H1 (cell line): ENCODE measurements at regions not wholly inside any gene's neighbourhood (a gene's known extent, or its start where the extent isn't known, plus 50 kb on each side); places are given as distances from the start of the nearest gene placed in this dataset.

ENCODE experiments used
- BCL11A ChIP-seq, 2 experiments: IDR thresholded peaks; one replicate each; pipeline ENCODE4 v1.6.1; 2011; ENCODE audit warnings: low read depth in 2 of 2, low read length in 2 of 2, mild to moderate bottlenecking in 2 of 2
- BRCA1 ChIP-seq: IDR thresholded peaks from 2 replicates; pipeline ENCODE4 v1.6.1; 2012; ENCODE audit warnings: low read depth, low read length, improper control_type of control experiment
- CHD2 ChIP-seq: IDR thresholded peaks from 2 replicates; pipeline ENCODE4 v1.6.1; 2012; ENCODE audit warnings: low read length, improper control_type of control experiment
- EZH2 ChIP-seq: fragments of 200-600 bp; sonication (generic); IDR thresholded peaks from 2 replicates; pipeline ENCODE4 v1.7.1; 2012; ENCODE audit warnings: low read depth, mild to moderate bottlenecking, moderate library complexity, low read length, inconsistent platforms; ENCODE audit not compliant: severe bottlenecking
- GTF2F1 ChIP-seq: IDR thresholded peaks from 2 replicates; pipeline ENCODE4 v1.6.1; 2012; ENCODE audit warnings: low read depth, low read length, improper control_type of control experiment, borderline replicate concordance
- JUN ChIP-seq: IDR thresholded peaks from 2 replicates; pipeline ENCODE4 v1.6.1; 2011; ENCODE audit warnings: low read depth, mild to moderate bottlenecking, improper control_type of control experiment, low read length
- POLR2A ChIP-seq, 2 experiments: IDR thresholded peaks; 1 replicate in 1 of 2; 2 replicates in 1 of 2; pipeline ENCODE4 v1.6.1; 2011; ENCODE audit warnings: low read depth in 2 of 2, low read length in 2 of 2, mild to moderate bottlenecking in 2 of 2; ENCODE audit errors: control extremely low read depth in 1 of 2
- RXRA ChIP-seq: IDR thresholded peaks from 2 replicates; pipeline ENCODE4 v1.6.1; 2011; ENCODE audit warnings: low read depth, mild to moderate bottlenecking, low read length, moderate library complexity; ENCODE audit not compliant: insufficient read depth
- ZNF274 ChIP-seq: IDR thresholded peaks from 2 replicates; pipeline ENCODE4 v1.7.0; 2012; ENCODE audit warnings: low read length, borderline replicate concordance; ENCODE audit errors: extremely low read depth
- TF ChIP-seq, protein P1 (sequence below), 3 experiments: IDR thresholded peaks; 1 replicate in 2 of 3; 2 replicates in 1 of 3; pipeline versions ENCODE4 v1.5.1 to v1.6.1; 2011; ENCODE audit warnings: low read length in 3 of 3, mild to moderate bottlenecking in 3 of 3, inconsistent platforms in 2 of 3, low read depth in 1 of 3, moderate library complexity in 1 of 3; ENCODE audit not compliant: insufficient read depth in 1 of 3; ENCODE audit errors: control extremely low read depth in 1 of 3
- TF ChIP-seq, protein P2 (sequence below): IDR thresholded peaks from 2 replicates; pipeline ENCODE4 v1.6.1; 2012; ENCODE audit warnings: inconsistent platforms

DNA sequence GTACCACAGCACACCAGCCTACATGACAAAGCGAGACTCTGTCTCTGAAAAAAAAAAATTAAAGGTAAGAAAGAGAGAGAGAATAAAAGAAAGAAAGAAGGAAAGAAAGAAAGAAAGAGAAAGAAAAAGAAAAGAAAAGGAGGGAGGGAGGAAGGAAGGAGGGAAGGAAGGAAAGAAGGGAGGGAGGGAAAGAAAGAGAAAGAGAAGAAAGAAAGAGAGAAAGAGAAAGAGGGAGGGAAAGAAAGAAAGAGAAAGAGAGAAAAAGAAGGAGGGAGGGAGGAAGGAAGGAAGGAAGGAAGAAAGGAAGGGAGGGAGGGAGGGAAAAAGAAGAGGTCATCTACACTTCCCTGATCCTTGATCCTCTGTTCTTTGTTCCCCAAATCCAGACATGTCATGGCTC, 104.8 kb upstream of the GJB5 start:
- TF ChIP-seq RXRA = no peak
- TF ChIP-seq ZNF274 = no peak
- no peak for TF ChIP-seq CHD2
- TF ChIP-seq, protein P1, sequence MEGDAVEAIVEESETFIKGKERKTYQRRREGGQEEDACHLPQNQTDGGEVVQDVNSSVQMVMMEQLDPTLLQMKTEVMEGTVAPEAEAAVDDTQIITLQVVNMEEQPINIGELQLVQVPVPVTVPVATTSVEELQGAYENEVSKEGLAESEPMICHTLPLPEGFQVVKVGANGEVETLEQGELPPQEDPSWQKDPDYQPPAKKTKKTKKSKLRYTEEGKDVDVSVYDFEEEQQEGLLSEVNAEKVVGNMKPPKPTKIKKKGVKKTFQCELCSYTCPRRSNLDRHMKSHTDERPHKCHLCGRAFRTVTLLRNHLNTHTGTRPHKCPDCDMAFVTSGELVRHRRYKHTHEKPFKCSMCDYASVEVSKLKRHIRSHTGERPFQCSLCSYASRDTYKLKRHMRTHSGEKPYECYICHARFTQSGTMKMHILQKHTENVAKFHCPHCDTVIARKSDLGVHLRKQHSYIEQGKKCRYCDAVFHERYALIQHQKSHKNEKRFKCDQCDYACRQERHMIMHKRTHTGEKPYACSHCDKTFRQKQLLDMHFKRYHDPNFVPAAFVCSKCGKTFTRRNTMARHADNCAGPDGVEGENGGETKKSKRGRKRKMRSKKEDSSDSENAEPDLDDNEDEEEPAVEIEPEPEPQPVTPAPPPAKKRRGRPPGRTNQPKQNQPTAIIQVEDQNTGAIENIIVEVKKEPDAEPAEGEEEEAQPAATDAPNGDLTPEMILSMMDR (IDR thresholded peaks at IDR 0.05; ENCODE audit: control extremely low read depth in 1 of 3, insufficient read depth in 1 of 3, low read depth in 1 of 3, low read length in 3 of 3) = no peak
- TF ChIP-seq POLR2A (IDR thresholded peaks at IDR 0.05; ENCODE audit: control extremely low read depth in 1 of 2, low read depth in 2 of 2, low read length in 2 of 2) = no peak
- no peak for TF ChIP-seq BRCA1
- TF ChIP-seq BCL11A (IDR thresholded peaks at IDR 0.05; ENCODE audit: low read depth in 2 of 2, low read length in 2 of 2) = no peak
- TF ChIP-seq EZH2 = no peak
- TF ChIP-seq, protein P2, sequence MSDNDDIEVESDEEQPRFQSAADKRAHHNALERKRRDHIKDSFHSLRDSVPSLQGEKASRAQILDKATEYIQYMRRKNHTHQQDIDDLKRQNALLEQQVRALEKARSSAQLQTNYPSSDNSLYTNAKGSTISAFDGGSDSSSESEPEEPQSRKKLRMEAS = no peak
- no peak for TF ChIP-seq JUN
- no peak for TF ChIP-seq GTF2F1
